Activated T-cell treated with anti-CD3 and anti-CD28 coated beads, Interleukin-2, amount 50 U/mL, for 4 hours (primary cell): ENCODE measurements at regions not wholly inside any gene's neighbourhood (a gene's known extent, or its start where the extent isn't known, plus 50 kb on each side); places are given as distances from the start of the nearest gene placed in this dataset.

Experiments used
- ATAC-seq, 2 donors: fragments of 200-7000 bp; cut with Tn5 transposase; one replicate each; pipeline ENCODE4 v1.10.0; 2021
- DNase-seq: peaks from one replicate; pipeline ENCODE4 v3.0.0-alpha.2; 2020
- H3K27me3 Mint-ChIP-seq: one replicate; pipeline ENCODE4 v1.8.0; 2021; ENCODE audit warnings: low read depth, mixed read lengths
- H3K36me3 Mint-ChIP-seq: one replicate; pipeline ENCODE4 v1.8.0; 2022; ENCODE audit warnings: mixed read lengths; ENCODE audit not compliant: insufficient read depth
- H3K4me1 Mint-ChIP-seq: one replicate; pipeline ENCODE4 v1.8.0; 2021; ENCODE audit warnings: low read depth, mixed read lengths
- H3K4me3 Mint-ChIP-seq: one replicate; pipeline ENCODE4 v1.8.0; 2021; ENCODE audit warnings: mild to moderate bottlenecking, moderate library complexity, mixed read lengths
- H3K9me3 Mint-ChIP-seq: one replicate; pipeline ENCODE4 v1.8.0; 2021; ENCODE audit warnings: mixed read lengths

GRCh38 chr3:159922193-159922840 is 66.3 kb upstream of the IL12A start:
- H3K36me3 Mint-ChIP-seq, result no peaks in the 10 kb centered on the region
- H3K4me3 Mint-ChIP-seq, result no peak overlapping the region
- ATAC-seq (no peak), DNase-seq (no peak)
- H3K4me1 Mint-ChIP-seq, result no peaks in the 10 kb centered on the region
- no peaks in the 10 kb centered on the region for H3K9me3 Mint-ChIP-seq
- H3K27me3 Mint-ChIP-seq, result peaks cover 2% of the 10 kb centered on the region

GRCh38 chr3:159922861-159923312 is 65.7 kb upstream of the IL12A start:
- ATAC-seq (no peak), DNase-seq (no peak)
- no peak overlapping the region for H3K4me3 Mint-ChIP-seq
- H3K9me3 Mint-ChIP-seq, result no peaks in the 10 kb centered on the region
- peaks cover 2% of the 10 kb centered on the region for H3K27me3 Mint-ChIP-seq
- H3K36me3 Mint-ChIP-seq, result no peaks in the 10 kb centered on the region
- H3K4me1 Mint-ChIP-seq, result no peaks in the 10 kb centered on the region

GRCh38 chr3:159923336-159923735 is 65.3 kb upstream of the IL12A start:
- Mint-ChIP-seq H3K36me3 (no peaks in the 10 kb centered on the region), H3K4me3 (no peak overlapping the region), H3K27me3 (peaks cover 2% of the 10 kb centered on the region), H3K9me3 (no peaks in the 10 kb centered on the region), H3K4me1 (no peaks in the 10 kb centered on the region)
- ATAC-seq (no peak), DNase-seq (no peak)

GRCh38 chr3:159923956-159924355 is 64.7 kb upstream of the IL12A start:
- Mint-ChIP-seq H3K36me3 (no peaks in the 10 kb centered on the region), H3K27me3 (peaks cover 2% of the 10 kb centered on the region), H3K9me3 (no peaks in the 10 kb centered on the region), H3K4me1 (no peaks in the 10 kb centered on the region), H3K4me3 (no peak overlapping the region)
- DNase-seq (no peak), ATAC-seq (no peak)

GRCh38 chr3:159924411-159924810 is 64.2 kb upstream of the IL12A start:
- Mint-ChIP-seq H3K4me3 (no peak overlapping the region), H3K4me1 (no peaks in the 10 kb centered on the region), H3K9me3 (no peaks in the 10 kb centered on the region), H3K27me3 (peaks cover 1% of the 10 kb centered on the region), H3K36me3 (no peaks in the 10 kb centered on the region)
- no peak for ATAC-seq
- no peak for DNase-seq

- Mint-ChIP-seq H3K4me1 (no peaks in the 10 kb centered on the region), H3K27me3 (no peaks in the 10 kb centered on the region), H3K9me3 (no peaks in the 10 kb centered on the region), H3K4me3 (no peak overlapping the region), H3K36me3 (no peaks in the 10 kb centered on the region)
- DNase-seq (no peak), ATAC-seq (no peak)
These were observed 63.4 kb upstream of the IL12A start for GRCh38 chr3:159925248-159925647.

- H3K36me3 Mint-ChIP-seq, result no peaks in the 10 kb centered on the region
- H3K9me3 Mint-ChIP-seq, result no peaks in the 10 kb centered on the region
- ATAC-seq, result no peak
- H3K4me3 Mint-ChIP-seq, result no peak overlapping the region
- DNase-seq, result no peak
- peaks cover 2% of the 10 kb centered on the region for H3K27me3 Mint-ChIP-seq
- H3K4me1 Mint-ChIP-seq, result no peaks in the 10 kb centered on the region
These were observed 62.1 kb upstream of the IL12A start for GRCh38 chr3:159926573-159926972.

GRCh38 chr3:159928071-159928491 is 60.6 kb upstream of the IL12A start:
- DNase-seq (no peak), ATAC-seq (no peak)
- Mint-ChIP-seq H3K36me3 (no peaks in the 10 kb centered on the region), H3K4me1 (no peaks in the 10 kb centered on the region), H3K4me3 (no peak overlapping the region), H3K9me3 (no peaks in the 10 kb centered on the region), H3K27me3 (peaks cover 2% of the 10 kb centered on the region)

GRCh38 chr3:159928666-159929065 is 60.0 kb upstream of the IL12A start:
- no peaks in the 10 kb centered on the region for H3K4me1 Mint-ChIP-seq

GRCh38 chr3:159929171-159930141 is 59.2 kb upstream of the IL12A start:
- DNase-seq (no peak), ATAC-seq (peak in 1 of 2 donors; percentile 18)
- H3K4me3 Mint-ChIP-seq, result no peak overlapping the region
- peaks cover 2% of the 10 kb centered on the region for H3K27me3 Mint-ChIP-seq
- H3K36me3 Mint-ChIP-seq, result no peaks in the 10 kb centered on the region
- no peaks in the 10 kb centered on the region for H3K4me1 Mint-ChIP-seq
- peaks cover 7% of the 10 kb centered on the region for H3K9me3 Mint-ChIP-seq

More at GRCh38 chr3:159928666-159929065, 60.0 kb upstream of the IL12A start:
- ATAC-seq (no peak), DNase-seq (no peak)
- H3K4me3 Mint-ChIP-seq, result no peak overlapping the region
- H3K36me3 Mint-ChIP-seq, result no peaks in the 10 kb centered on the region
- H3K27me3 Mint-ChIP-seq, result peaks cover 2% of the 10 kb centered on the region
- no peaks in the 10 kb centered on the region for H3K9me3 Mint-ChIP-seq

- DNase-seq, result no peak
These were observed 54.4 kb upstream of the IL12A start for GRCh38 chr3:159934216-159934615.

GRCh38 chr3:159936541-159936940 is 52.1 kb upstream of the IL12A start:
- Mint-ChIP-seq H3K36me3 (no peaks in the 10 kb centered on the region), H3K4me1 (no peaks in the 10 kb centered on the region)
- no peak for ATAC-seq

More at GRCh38 chr3:159934216-159934615, 54.4 kb upstream of the IL12A start:
- no peaks in the 10 kb centered on the region for H3K4me1 Mint-ChIP-seq
- peaks cover 14% of the 10 kb centered on the region for H3K9me3 Mint-ChIP-seq
- H3K4me3 Mint-ChIP-seq, result no peak overlapping the region
- no peak for ATAC-seq
- H3K27me3 Mint-ChIP-seq, result peaks cover 2% of the 10 kb centered on the region
- no peaks in the 10 kb centered on the region for H3K36me3 Mint-ChIP-seq

GRCh38 chr3:159937561-159938166 is 51.0 kb upstream of the IL12A start:
- Mint-ChIP-seq H3K4me3 (no peak overlapping the region), H3K27me3 (no peaks in the 10 kb centered on the region), H3K4me1 (no peaks in the 10 kb centered on the region), H3K36me3 (no peaks in the 10 kb centered on the region), H3K9me3 (peaks cover 14% of the 10 kb centered on the region)
- ATAC-seq (no peak), DNase-seq (no peak)

More at GRCh38 chr3:159936541-159936940, 52.1 kb upstream of the IL12A start:
- H3K4me3 Mint-ChIP-seq, result no peak overlapping the region
- peaks cover 14% of the 10 kb centered on the region for H3K9me3 Mint-ChIP-seq
- no peak for DNase-seq
- no peaks in the 10 kb centered on the region for H3K27me3 Mint-ChIP-seq

GRCh38 chr3:159938714-159939113 is 49.9 kb upstream of the IL12A start:
- no peak for ATAC-seq
- no peaks in the 10 kb centered on the region for H3K4me1 Mint-ChIP-seq
- DNase-seq, result no peak
- H3K9me3 Mint-ChIP-seq, result peaks cover 14% of the 10 kb centered on the region
- H3K4me3 Mint-ChIP-seq, result no peak overlapping the region
- no peaks in the 10 kb centered on the region for H3K36me3 Mint-ChIP-seq
- no peaks in the 10 kb centered on the region for H3K27me3 Mint-ChIP-seq
